H1 (cell line): ENCODE measurements at regions not wholly inside any gene's neighbourhood (a gene's known extent, or its start where the extent isn't known, plus 50 kb on each side); places are given as distances from the start of the nearest gene placed in this dataset.

Experiments used
- EP300 ChIP-seq, 2 experiments: IDR thresholded peaks; 1 replicate in 1 of 2; 2 replicates in 1 of 2; pipeline ENCODE4 v1.6.1; 2011 to 2012; ENCODE audit warnings: low read depth in 2 of 2, low read length in 2 of 2, mild to moderate bottlenecking in 2 of 2, borderline replicate concordance in 1 of 2, inconsistent platforms in 1 of 2, moderate library complexity in 1 of 2
- HDAC2 ChIP-seq, 2 experiments: fragments of 300-600 bp in 1 of 2; sonication (generic) in 1 of 2; IDR thresholded peaks; 2 replicates each; pipeline ENCODE4 v1.6.1; 2011 to 2012; ENCODE audit warnings: low read depth in 2 of 2, low read length in 2 of 2, mild to moderate bottlenecking in 2 of 2, moderate library complexity in 2 of 2, borderline replicate concordance in 1 of 2, inconsistent platforms in 1 of 2
- POU5F1 ChIP-seq: IDR thresholded peaks from 2 replicates; pipeline ENCODE4 v1.6.1; 2011; ENCODE audit warnings: low read depth, mild to moderate bottlenecking, low read length, moderate library complexity
- RAD21 ChIP-seq, 2 experiments: IDR thresholded peaks in 1 of 2; conservative IDR thresholded peaks in 1 of 2; 2 replicates each; pipeline ENCODE4 v1.6.1; 2011; ENCODE audit warnings: low read depth in 2 of 2, low read length in 2 of 2, improper control_type of control experiment in 1 of 2, inconsistent platforms in 1 of 2, mild to moderate bottlenecking in 1 of 2, moderate library complexity in 1 of 2
- TF ChIP-seq, protein P1 (sequence below): fragments of 300-600 bp; sonication (generic); IDR thresholded peaks from 2 replicates; pipeline ENCODE4 v1.7.1; 2012; ENCODE audit warnings: low read length, moderate library complexity, mild to moderate bottlenecking, inconsistent platforms; ENCODE audit not compliant: insufficient replicate concordance

DNA sequence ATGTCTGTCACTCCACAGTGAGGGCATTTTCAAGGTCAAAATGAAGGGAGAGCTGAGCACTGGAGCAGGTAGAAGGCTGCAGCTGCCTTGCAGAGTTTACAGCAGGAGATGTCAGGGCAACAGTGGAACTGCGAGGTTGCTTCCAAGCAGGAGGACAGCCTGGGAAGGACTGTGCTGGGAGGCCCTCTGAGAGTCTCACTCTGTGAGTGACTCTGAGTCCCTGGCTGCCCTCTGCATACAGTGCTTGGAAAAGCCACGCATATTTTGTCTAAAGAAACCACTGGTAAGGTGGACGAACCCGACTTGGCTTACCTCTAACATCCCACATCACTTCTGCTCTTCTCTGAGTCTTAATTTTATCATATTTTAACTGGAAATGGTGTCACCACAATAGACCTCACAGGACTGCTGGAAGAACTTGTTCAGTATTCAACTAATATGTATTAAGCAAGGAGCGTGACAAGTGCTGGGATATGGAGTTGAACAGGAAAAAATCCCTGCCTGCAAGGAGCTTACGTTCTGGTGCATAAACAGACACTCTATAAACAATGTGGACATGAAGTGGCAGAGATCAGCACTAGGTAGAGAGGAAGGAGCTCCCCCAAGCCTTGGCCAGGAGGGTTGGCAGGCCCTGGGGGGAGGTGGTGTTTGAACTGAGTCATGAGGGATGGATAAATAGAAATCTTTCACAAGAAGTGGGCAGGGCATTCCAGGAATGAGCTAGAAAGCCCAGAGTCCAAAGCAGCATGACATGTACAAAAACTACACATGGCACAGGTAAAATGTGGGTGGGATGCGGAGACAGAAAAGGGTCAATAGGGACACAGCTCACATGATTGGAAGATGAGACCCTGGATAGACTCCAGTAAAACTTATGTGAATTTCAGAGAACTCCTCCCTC, 64.0 kb upstream of the FOXE1 start (continued):
- TF ChIP-seq HDAC2 (IDR thresholded peaks at IDR 0.05; ENCODE audit: borderline replicate concordance in 1 of 2, low read depth in 2 of 2, low read length in 2 of 2) (no peak), EP300 (IDR thresholded peaks at IDR 0.05; ENCODE audit: borderline replicate concordance in 1 of 2, low read depth in 2 of 2, low read length in 2 of 2) (no peak), RAD21 (IDR thresholded peaks at IDR 0.05 in 1 of 2, conservative IDR thresholded peaks at IDR 0.05 in 1 of 2; ENCODE audit: low read depth in 2 of 2, low read length in 2 of 2) (no peak), POU5F1 (no peak)
- TF ChIP-seq, protein P1, sequence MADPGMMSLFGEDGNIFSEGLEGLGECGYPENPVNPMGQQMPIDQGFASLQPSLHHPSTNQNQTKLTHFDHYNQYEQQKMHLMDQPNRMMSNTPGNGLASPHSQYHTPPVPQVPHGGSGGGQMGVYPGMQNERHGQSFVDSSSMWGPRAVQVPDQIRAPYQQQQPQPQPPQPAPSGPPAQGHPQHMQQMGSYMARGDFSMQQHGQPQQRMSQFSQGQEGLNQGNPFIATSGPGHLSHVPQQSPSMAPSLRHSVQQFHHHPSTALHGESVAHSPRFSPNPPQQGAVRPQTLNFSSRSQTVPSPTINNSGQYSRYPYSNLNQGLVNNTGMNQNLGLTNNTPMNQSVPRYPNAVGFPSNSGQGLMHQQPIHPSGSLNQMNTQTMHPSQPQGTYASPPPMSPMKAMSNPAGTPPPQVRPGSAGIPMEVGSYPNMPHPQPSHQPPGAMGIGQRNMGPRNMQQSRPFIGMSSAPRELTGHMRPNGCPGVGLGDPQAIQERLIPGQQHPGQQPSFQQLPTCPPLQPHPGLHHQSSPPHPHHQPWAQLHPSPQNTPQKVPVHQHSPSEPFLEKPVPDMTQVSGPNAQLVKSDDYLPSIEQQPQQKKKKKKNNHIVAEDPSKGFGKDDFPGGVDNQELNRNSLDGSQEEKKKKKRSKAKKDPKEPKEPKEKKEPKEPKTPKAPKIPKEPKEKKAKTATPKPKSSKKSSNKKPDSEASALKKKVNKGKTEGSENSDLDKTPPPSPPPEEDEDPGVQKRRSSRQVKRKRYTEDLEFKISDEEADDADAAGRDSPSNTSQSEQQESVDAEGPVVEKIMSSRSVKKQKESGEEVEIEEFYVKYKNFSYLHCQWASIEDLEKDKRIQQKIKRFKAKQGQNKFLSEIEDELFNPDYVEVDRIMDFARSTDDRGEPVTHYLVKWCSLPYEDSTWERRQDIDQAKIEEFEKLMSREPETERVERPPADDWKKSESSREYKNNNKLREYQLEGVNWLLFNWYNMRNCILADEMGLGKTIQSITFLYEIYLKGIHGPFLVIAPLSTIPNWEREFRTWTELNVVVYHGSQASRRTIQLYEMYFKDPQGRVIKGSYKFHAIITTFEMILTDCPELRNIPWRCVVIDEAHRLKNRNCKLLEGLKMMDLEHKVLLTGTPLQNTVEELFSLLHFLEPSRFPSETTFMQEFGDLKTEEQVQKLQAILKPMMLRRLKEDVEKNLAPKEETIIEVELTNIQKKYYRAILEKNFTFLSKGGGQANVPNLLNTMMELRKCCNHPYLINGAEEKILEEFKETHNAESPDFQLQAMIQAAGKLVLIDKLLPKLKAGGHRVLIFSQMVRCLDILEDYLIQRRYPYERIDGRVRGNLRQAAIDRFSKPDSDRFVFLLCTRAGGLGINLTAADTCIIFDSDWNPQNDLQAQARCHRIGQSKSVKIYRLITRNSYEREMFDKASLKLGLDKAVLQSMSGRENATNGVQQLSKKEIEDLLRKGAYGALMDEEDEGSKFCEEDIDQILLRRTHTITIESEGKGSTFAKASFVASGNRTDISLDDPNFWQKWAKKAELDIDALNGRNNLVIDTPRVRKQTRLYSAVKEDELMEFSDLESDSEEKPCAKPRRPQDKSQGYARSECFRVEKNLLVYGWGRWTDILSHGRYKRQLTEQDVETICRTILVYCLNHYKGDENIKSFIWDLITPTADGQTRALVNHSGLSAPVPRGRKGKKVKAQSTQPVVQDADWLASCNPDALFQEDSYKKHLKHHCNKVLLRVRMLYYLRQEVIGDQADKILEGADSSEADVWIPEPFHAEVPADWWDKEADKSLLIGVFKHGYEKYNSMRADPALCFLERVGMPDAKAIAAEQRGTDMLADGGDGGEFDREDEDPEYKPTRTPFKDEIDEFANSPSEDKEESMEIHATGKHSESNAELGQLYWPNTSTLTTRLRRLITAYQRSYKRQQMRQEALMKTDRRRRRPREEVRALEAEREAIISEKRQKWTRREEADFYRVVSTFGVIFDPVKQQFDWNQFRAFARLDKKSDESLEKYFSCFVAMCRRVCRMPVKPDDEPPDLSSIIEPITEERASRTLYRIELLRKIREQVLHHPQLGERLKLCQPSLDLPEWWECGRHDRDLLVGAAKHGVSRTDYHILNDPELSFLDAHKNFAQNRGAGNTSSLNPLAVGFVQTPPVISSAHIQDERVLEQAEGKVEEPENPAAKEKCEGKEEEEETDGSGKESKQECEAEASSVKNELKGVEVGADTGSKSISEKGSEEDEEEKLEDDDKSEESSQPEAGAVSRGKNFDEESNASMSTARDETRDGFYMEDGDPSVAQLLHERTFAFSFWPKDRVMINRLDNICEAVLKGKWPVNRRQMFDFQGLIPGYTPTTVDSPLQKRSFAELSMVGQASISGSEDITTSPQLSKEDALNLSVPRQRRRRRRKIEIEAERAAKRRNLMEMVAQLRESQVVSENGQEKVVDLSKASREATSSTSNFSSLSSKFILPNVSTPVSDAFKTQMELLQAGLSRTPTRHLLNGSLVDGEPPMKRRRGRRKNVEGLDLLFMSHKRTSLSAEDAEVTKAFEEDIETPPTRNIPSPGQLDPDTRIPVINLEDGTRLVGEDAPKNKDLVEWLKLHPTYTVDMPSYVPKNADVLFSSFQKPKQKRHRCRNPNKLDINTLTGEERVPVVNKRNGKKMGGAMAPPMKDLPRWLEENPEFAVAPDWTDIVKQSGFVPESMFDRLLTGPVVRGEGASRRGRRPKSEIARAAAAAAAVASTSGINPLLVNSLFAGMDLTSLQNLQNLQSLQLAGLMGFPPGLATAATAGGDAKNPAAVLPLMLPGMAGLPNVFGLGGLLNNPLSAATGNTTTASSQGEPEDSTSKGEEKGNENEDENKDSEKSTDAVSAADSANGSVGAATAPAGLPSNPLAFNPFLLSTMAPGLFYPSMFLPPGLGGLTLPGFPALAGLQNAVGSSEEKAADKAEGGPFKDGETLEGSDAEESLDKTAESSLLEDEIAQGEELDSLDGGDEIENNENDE, result no peak
